GM19438 (cell line): ENCODE measurements at regions not wholly inside any gene's neighbourhood (a gene's known extent, or its start where the extent isn't known, plus 50 kb on each side); places are given as distances from the start of the nearest gene placed in this dataset.

Experiments
- ATAC-seq: cut with Tn5 transposase; IDR thresholded peaks from one replicate; pipeline ENCODE4 v1.9.1; 2021; ENCODE audit warnings: low read depth; ENCODE audit not compliant: unreplicated experiment

DNA sequence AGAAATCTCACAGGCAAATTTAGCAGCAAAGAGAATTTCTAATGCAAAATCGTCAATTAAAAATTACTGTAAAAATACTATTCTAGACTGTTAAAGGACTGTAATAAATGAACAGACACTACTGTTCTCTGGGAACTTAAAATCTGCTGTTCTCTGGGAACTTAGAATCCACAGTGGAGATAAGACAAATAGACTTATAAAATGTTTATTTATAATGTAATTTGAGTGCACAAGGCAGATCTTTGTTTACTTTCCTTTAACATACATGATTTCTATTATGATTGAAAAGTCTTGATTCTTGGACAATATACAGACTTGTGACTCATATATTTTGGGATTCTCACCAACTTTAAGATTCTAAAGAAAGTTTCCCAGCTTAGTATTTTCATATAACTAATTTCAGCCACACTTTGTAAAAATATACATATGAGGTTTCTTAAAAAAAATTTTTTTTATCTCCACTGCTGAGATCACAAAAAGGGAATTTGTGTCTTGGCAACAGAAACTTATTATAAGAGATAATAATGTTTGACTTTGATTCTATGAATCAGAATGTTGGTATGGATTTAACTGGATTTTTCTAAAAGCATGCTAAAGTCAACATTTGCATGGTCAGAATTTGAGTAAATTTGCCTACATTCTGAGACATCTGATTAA is 166.3 kb upstream of the RHOBTB1 start:
- ATAC-seq, result no peak

GRCh38 chr10:61108915-61109314 is 164.9 kb upstream of the RHOBTB1 start:
- no peak for ATAC-seq

DNA sequence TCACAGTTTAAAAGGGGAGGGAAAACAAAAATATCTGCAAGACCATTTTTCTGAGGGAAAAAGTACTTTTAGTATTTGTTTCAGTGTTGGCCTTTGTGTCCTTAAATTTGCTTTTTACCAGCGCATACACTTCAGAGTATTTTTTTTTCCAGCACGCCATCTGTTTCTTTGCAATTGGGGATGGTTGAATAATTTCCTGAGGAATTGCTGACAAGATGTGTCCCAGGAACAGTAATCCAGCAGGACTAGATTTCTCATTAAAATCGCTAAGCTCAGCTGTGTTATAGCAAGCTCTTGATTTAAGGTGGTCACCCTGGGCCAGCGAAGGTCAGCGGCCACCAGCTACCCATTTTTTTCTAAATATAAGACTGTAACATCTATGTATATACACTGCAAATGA is 156.9 kb upstream of the RHOBTB1 start:
- ATAC-seq, result no peak

DNA sequence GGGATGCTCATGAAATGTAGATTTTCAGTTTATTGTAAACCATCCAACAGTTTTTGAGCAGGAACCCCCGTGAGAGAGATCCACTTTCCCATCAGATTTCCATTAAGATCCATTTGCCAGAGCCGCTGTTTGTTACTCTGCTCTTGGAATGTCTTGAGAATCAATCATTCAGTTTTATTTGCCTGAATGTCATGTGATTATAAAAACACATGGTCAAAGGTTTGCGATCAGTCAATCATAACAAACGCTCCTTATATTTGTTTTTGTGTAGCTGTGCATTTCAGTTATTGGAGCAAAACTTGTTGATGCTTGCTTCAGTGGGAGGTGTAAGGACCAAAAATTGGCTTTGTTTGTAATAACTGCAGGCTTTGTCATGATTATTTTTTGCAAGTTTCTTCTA is 155.8 kb upstream of the RHOBTB1 start:
- no peak for ATAC-seq

- ATAC-seq, result no peak
Observed at GRCh38 chr10:61098966-61099365, 155.0 kb upstream of the RHOBTB1 start.

DNA sequence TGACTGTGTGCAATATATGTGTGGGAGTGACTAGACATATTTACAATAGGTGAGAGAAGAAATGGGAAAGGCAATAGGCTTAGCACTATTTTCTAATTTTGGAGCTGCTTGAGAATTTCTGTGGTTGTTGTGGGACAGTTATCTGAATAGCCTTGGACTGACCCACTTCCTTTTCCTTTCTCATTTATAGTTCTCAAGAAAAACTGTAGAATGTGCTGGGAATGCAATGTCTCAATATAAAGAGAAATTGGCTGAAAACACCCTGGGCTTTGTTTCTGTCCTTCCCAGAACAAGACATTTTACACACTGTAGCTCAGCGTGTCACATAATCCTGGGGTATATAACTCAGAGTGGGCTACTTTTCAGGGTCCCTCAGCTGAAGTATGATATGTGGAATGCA is 153.0 kb upstream of the RHOBTB1 start:
- no peak for ATAC-seq

GRCh38 chr10:61096056-61096455 is 152.1 kb upstream of the RHOBTB1 start:
- no peak for ATAC-seq

- no peak for ATAC-seq
Observed at GRCh38 chr10:61091531-61091930, 147.5 kb upstream of the RHOBTB1 start.

GRCh38 chr10:61089251-61089650 is 145.3 kb upstream of the RHOBTB1 start:
- ATAC-seq, result no peak

GRCh38 chr10:61084493-61084892 is 140.5 kb upstream of the RHOBTB1 start:
- no peak for ATAC-seq

- ATAC-seq, result no peak
Observed at GRCh38 chr10:61081301-61081700, 137.3 kb upstream of the RHOBTB1 start.

- no peak for ATAC-seq
Observed at GRCh38 chr10:61078542-61079275, 134.7 kb upstream of the RHOBTB1 start.

DNA sequence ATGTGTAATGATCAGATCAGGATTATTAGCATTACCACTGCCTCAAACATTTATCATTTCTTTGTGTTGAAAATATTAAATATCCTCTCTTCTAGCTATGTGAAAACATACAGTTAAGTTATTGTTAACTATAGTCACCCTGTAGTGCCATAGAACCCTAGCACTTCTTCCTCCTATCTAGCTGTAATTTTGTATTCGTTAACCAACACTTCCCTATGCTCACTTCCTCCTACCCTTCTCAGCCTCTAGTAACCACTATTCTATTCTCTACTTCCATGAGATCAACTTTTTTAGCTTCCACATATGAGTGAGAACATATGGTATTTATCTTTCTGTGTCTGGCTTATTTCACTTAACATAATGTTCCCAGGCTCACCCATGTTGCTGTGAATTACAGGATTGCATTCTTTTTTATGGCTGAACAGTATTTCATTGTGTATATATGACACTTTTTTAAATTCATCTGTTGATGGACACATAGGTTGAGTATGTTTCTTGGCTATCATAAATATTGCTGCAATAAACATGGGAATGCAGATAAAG is 132.7 kb upstream of the RHOBTB1 start:
- ATAC-seq, result no peak

DNA sequence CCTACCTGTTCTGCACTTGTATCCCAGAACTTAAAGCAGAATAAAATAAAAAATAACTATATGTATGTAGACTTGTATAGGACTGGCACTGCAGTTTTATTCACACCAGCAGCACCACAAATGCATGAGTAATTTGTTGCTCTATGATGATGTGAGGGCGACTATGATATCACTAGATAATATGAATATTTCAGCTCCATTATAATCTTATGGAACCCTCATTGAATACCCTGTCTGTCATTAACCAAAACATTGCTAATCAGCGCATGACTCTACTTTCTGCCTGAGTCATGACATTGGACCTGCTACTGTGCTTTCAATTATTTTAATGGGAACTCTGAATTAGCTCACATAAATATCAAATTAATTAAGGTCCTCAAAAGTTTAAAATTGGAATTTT is 129.4 kb upstream of the RHOBTB1 start:
- no peak for ATAC-seq

DNA sequence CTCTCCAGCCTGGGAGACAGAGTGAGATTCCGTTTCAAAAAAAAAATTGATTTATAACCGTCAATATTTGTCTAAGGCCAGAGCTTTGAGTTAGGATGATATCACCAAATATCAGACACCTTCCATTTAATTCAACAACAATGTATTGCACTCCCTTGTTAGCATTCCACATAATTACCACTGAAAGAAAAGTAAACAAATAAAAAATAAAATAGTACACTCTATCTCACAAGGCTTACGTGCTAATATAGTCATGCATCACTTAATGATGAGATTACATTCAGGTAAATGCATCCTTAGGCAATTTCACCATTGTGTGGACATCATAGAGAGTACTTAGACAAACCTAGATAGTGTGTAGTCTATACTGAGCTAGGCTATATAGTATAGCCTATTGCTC is 127.6 kb upstream of the RHOBTB1 start:
- ATAC-seq, result no peak

DNA sequence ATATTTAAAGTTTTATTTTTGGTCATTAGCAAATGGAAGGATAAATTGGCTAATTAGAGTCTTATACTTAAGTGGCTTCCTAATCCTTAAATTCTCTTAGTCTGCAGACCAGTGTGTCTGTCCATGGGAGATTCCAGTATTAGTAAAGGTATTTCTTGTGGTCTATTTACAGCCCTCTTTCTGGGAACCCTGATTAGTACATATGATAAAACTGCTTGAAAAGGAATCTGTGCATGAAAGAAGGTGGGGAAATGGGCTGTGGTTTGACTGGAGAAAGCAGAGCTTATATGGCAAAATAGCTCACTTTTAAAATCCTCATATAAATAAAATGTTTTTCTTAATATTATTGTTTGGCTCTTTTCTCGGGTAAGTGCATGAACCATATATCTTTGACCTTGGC is 124.5 kb upstream of the RHOBTB1 start:
- no peak for ATAC-seq

DNA sequence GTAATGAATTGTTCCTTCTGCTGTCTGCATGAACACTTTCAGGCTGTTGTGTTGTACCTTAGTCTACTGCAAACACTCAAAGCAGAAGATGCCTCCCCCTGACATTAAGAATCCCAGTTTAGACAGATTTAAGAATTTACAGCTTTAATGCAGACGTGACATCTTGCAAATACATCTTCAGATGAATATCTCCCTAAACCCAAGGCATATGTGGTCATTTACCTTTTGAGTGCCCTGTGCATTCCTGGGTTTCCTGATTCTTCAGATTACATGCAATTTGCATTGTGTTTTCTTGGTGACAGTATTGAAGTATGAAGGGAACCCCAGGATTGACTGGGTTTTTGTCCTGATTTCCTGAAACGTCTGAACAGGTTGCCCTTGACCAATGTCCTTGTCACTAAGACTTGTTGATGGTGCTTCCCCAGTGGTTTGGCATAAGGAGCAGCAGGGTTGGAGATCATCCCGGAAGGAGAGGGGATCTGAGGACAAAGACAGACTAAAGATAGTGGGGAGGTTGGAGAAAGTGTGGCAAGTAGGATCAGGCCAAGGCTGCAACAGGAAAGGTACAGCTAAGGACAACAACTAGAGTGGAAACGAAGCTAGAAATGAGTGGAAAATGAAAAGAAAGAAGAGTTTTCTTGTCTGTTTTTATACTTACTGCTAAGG is 123.8 kb upstream of the RHOBTB1 start:
- no peak for ATAC-seq

DNA sequence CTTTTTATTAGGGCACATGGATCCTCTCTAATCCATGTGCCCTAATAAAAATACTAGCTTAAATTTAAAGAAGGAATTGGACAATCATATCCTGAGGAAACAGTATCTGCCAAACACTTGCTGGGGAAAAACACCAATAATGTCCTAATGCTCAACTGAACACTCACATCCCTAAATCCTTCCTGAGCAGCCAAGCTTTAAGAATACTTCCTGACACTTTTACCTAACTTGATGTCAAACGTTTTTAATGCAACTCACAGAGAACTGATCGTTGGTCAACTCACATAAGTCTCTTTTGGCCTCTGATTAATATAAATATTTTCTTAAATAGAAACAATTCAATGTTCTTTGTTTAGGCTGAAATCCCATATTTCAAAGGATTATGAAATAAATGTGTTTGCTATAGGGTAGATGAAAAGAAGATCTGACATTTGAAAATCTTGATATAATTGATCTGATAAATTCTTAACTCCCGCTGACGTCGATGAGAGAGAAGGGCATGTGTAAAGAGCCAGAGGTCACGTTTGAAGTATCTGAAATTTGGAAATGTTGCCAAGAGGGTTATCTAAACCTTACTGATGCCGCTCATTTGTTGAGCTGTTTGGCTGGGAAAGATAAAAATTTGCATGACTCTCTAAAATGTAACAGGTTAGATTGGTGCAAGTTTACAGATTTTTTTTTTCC is 122.8 kb upstream of the RHOBTB1 start:
- ATAC-seq, result no peak

- no peak for ATAC-seq
Observed at GRCh38 chr10:61065051-61065450, 121.1 kb upstream of the RHOBTB1 start.

- ATAC-seq, result no peak
Observed at GRCh38 chr10:61064356-61064755, 120.4 kb upstream of the RHOBTB1 start.

DNA sequence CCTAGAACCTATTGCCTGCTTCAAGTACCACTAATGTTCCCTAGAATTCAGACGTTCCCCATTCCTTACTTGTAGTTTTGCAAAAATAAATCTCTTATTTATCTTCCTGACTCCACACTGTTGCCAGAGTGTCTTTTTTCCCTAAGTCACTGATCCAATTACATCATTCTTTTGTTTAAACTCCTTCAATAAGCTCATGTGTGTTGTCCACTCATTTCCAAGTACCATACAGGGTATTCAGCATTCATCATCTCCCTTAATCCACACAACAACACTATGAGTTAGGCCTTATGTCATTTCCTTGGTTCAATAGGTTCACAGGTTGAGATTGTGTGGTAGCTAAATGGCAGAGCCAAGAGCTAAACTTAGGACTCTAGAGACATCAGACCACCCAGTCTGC is 119.9 kb upstream of the RHOBTB1 start:
- no peak for ATAC-seq
